Left renal cortex interstitium (tissue), 4 donors: ENCODE measurements at regions not wholly inside any gene's neighbourhood (a gene's known extent, or its start where the extent isn't known, plus 50 kb on each side); places are given as distances from the start of the nearest gene placed in this dataset.

Source experiments
- DNase-seq, 4 donors: peaks; one replicate each; pipeline ENCODE4 v3.0.0-alpha.2; 2013; ENCODE audit warnings: low read depth in 4 of 4, low spot score in 2 of 4, missing footprints in 1 of 4

GRCh38 chr2:136582628-136583205, 182.6 kb upstream of the THSD7B start:
- peak; percentile 2 to 52 (median 20) for DNase-seq

GRCh38 chr2:136572335-136572734, 193.0 kb upstream of the THSD7B start:
- DNase-seq = no peak

- no peak for DNase-seq
Measured at GRCh38 chr2:136557203-136557602, 208.1 kb upstream of the THSD7B start.

- DNase-seq = no peak
Measured at GRCh38 chr2:136550181-136550580, 215.2 kb upstream of the THSD7B start.

- no peak for DNase-seq
Measured at GRCh38 chr2:136539355-136539754, 226.0 kb upstream of the THSD7B start.

- DNase-seq = no peak
Measured at GRCh38 chr2:136538489-136538888, 226.9 kb upstream of the THSD7B start.

- no peak for DNase-seq
Measured at GRCh38 chr2:136534811-136535210, 230.5 kb upstream of the THSD7B start.

- DNase-seq = no peak
Measured at GRCh38 chr2:136532171-136532570, 233.2 kb upstream of the THSD7B start.

- no peak for DNase-seq
Measured at GRCh38 chr2:136531731-136532130, 233.6 kb upstream of the THSD7B start.

- DNase-seq = peak in 1 of 4 donors; percentile 8
Measured at GRCh38 chr2:136530146-136530545, 235.2 kb upstream of the THSD7B start.

- DNase-seq = peak; percentile 4 to 60 (median 26)
Measured at GRCh38 chr2:136527560-136527959, 237.8 kb upstream of the THSD7B start.

- no peak for DNase-seq
Measured at GRCh38 chr2:136522724-136523123, 242.6 kb upstream of the THSD7B start.

GRCh38 chr2:136517716-136518115, 247.6 kb upstream of the THSD7B start:
- no peak for DNase-seq

GRCh38 chr2:136510244-136510643, 255.1 kb upstream of the THSD7B start:
- DNase-seq = no peak

- DNase-seq = no peak
Measured at GRCh38 chr2:136505462-136505861, 259.9 kb upstream of the THSD7B start.

- no peak for DNase-seq
Measured at GRCh38 chr2:136502660-136503059, 262.7 kb upstream of the THSD7B start.

- DNase-seq = no peak
Measured at GRCh38 chr2:136497709-136498108, 267.6 kb upstream of the THSD7B start.

- no peak for DNase-seq
Measured at GRCh38 chr2:136496966-136497365, 268.4 kb upstream of the THSD7B start.

- DNase-seq = no peak
Measured at GRCh38 chr2:136495636-136496035, 269.7 kb upstream of the THSD7B start.

GRCh38 chr2:136492901-136493300, 272.4 kb upstream of the THSD7B start:
- DNase-seq = no peak

- DNase-seq = no peak
Measured at GRCh38 chr2:136490100-136490499, 275.2 kb upstream of the THSD7B start.

GRCh38 chr2:136487421-136487820, 277.9 kb upstream of the THSD7B start:
- DNase-seq = peak in 2 of 4 donors; percentile 16

GRCh38 chr2:136486115-136486514, 279.2 kb upstream of the THSD7B start:
- no peak for DNase-seq
